ENCODE measurements at regions not wholly inside any gene's neighbourhood (a gene's known extent, or its start where the extent isn't known, plus 50 kb on each side); places are given as distances from the start of the nearest gene placed in this dataset.
"Not testable (repeated sequence)": the region's sequence is repeated elsewhere in the genome, so short reads cannot be mapped to it uniquely, and the experiment has no call there.

GRCh38 chrX:1140236-1140681, 72.2 kb downstream of the CRLF2 start:
- Mint-ChIP-seq H3K27me3 (no peaks in the 10 kb centered on the region), H3K4me1 (no peaks in the 10 kb centered on the region), H3K27ac (no peak overlapping the region), H3K36me3 (ENCODE audit: low read depth) (no peaks in the 10 kb centered on the region), H3K4me3 (no peak overlapping the region), H3K9me3 (peaks cover 3% of the 10 kb centered on the region)
- DNase-seq (no peak), ATAC-seq (ENCODE audit: low read depth) (no peak)
- ChIA-PET POLR2A (no interaction called here), CTCF (no interaction called here)
- intact Hi-C loops (cut with micrococcal nuclease), result no loop called here
- TF ChIP-seq CTCF (IDR thresholded peaks at IDR 0.05), result no peak

- Mint-ChIP-seq H3K9me3 (peaks cover 3% of the 10 kb centered on the region), H3K27ac (no peak overlapping the region), H3K27me3 (no peaks in the 10 kb centered on the region), H3K4me1 (no peaks in the 10 kb centered on the region), H3K4me3 (no peak overlapping the region), H3K36me3 (ENCODE audit: low read depth) (no peaks in the 10 kb centered on the region)
- no peak for TF ChIP-seq CTCF (IDR thresholded peaks at IDR 0.05)
- no peak for ATAC-seq (ENCODE audit: low read depth)
- no peak for DNase-seq
- ChIA-PET POLR2A (no interaction called here), CTCF (no interaction called here)
- intact Hi-C loops (cut with micrococcal nuclease), result no loop called here
Observed at GRCh38 chrX:1139185-1139500, 73.3 kb downstream of the CRLF2 start.

GRCh38 chrX:1138476-1139184, 73.8 kb downstream of the CRLF2 start:
- TF ChIP-seq CTCF (IDR thresholded peaks at IDR 0.05), result no peak
- intact Hi-C loops (cut with micrococcal nuclease), result no loop called here
- peaks cover 3% of the 10 kb centered on the region for H3K9me3 Mint-ChIP-seq
- ATAC-seq (ENCODE audit: low read depth) (no peak), DNase-seq (no peak)
- no peak overlapping the region for H3K27ac Mint-ChIP-seq
- POLR2A ChIA-PET, result no interaction called here
- H3K27me3 Mint-ChIP-seq, result no peaks in the 10 kb centered on the region
- H3K4me3 Mint-ChIP-seq, result no peak overlapping the region
- CTCF ChIA-PET, result no interaction called here
- no peaks in the 10 kb centered on the region for H3K4me1 Mint-ChIP-seq
- no peaks in the 10 kb centered on the region for H3K36me3 Mint-ChIP-seq (ENCODE audit: low read depth)

GRCh38 chrX:1137531-1137930, 74.9 kb downstream of the CRLF2 start:
- Mint-ChIP-seq H3K27me3 (no peaks in the 10 kb centered on the region), H3K27ac (no peak overlapping the region), H3K9me3 (peaks cover 3% of the 10 kb centered on the region), H3K4me3 (no peak overlapping the region), H3K36me3 (ENCODE audit: low read depth) (no peaks in the 10 kb centered on the region), H3K4me1 (no peaks in the 10 kb centered on the region)
- POLR2A ChIA-PET, result no interaction called here
- intact Hi-C loops (cut with micrococcal nuclease), result no loop called here
- ATAC-seq (ENCODE audit: low read depth), result no peak
- no peak for TF ChIP-seq CTCF (IDR thresholded peaks at IDR 0.05)
- CTCF ChIA-PET, result no interaction called here
- DNase-seq, result no peak

- H3K36me3 Mint-ChIP-seq (ENCODE audit: low read depth); H3K4me3 Mint-ChIP-seq; ATAC-seq (ENCODE audit: low read depth); intact Hi-C loops (cut with micrococcal nuclease); H3K27me3 Mint-ChIP-seq; H3K4me1 Mint-ChIP-seq; DNase-seq; POLR2A ChIA-PET; CTCF ChIA-PET; H3K27ac Mint-ChIP-seq; H3K9me3 Mint-ChIP-seq: not testable (repeated sequence)
Observed at GRCh38 chrX:1136582-1136981, 75.9 kb downstream of the CRLF2 start.

- no peak for TF ChIP-seq CTCF (IDR thresholded peaks at IDR 0.05)
- Mint-ChIP-seq H3K9me3 (peaks cover 3% of the 10 kb centered on the region), H3K4me3 (no peak overlapping the region), H3K27me3 (no peaks in the 10 kb centered on the region), H3K27ac (no peak overlapping the region), H3K36me3 (ENCODE audit: low read depth) (no peaks in the 10 kb centered on the region), H3K4me1 (no peaks in the 10 kb centered on the region)
- DNase-seq, result no peak
- POLR2A ChIA-PET, result no interaction called here
- intact Hi-C loops (cut with micrococcal nuclease), result no loop called here
- no peak for ATAC-seq (ENCODE audit: low read depth)
- CTCF ChIA-PET, result no interaction called here
Observed at GRCh38 chrX:1134976-1135375, 77.5 kb downstream of the CRLF2 start.
